ENCODE measurements at regions not wholly inside any gene's neighbourhood (a gene's known extent, or its start where the extent isn't known, plus 50 kb on each side); places are given as distances from the start of the nearest gene placed in this dataset.

GRCh38 chr2:128384956-128385355, 66.3 kb upstream of the HS6ST1 start:
- Histone ChIP-seq H3F3A (ENCODE audit: control insufficient read depth, insufficient read depth) (no peaks in the 10 kb centered on the region), H3K79me2 (ENCODE audit: control insufficient read depth, low read length) (no peaks in the 10 kb centered on the region), H3K27ac (ENCODE audit: low read depth, low read length) (no peak overlapping the region), H4K20me1 (ENCODE audit: control insufficient read depth, insufficient read depth, low read depth, low read length) (no peaks in the 10 kb centered on the region), H3K4me1 (ENCODE audit: control insufficient read depth, low read length) (no peaks in the 10 kb centered on the region), H3K27me3 (ENCODE audit: control insufficient read depth, low read length) (no peaks in the 10 kb centered on the region), H3K4me2 (ENCODE audit: low read length) (no peak overlapping the region), H3K36me3 (ENCODE audit: control insufficient read depth, low read length) (no peaks in the 10 kb centered on the region), H3K9me3 (ENCODE audit: control insufficient read depth, insufficient read depth, low read length) (no peaks in the 10 kb centered on the region), H3K9me2 (replicated peaks; ENCODE audit: control insufficient read depth, low read length) (no peaks in the 10 kb centered on the region), H3K4me3 (ENCODE audit: low read length) (no peak overlapping the region)
- TF ChIP-seq CTCF (IDR thresholded peaks at IDR 0.05; ENCODE audit: low read depth, low read length, poor library complexity, severe bottlenecking) (no peak), EZH2phosphoT487 (IDR thresholded peaks at IDR 0.05; ENCODE audit: borderline replicate concordance, low read length) (no peak)

GRCh38 chr2:128385365-128385764, 66.7 kb upstream of the HS6ST1 start:
- Histone ChIP-seq H3K4me3 (ENCODE audit: low read length) (no peak overlapping the region), H3K27ac (ENCODE audit: low read depth, low read length) (no peak overlapping the region), H3K36me3 (ENCODE audit: control insufficient read depth, low read length) (no peaks in the 10 kb centered on the region), H3K4me1 (ENCODE audit: control insufficient read depth, low read length) (no peaks in the 10 kb centered on the region), H3K9me3 (ENCODE audit: control insufficient read depth, insufficient read depth, low read length) (no peaks in the 10 kb centered on the region), H3F3A (ENCODE audit: control insufficient read depth, insufficient read depth) (no peaks in the 10 kb centered on the region), H3K79me2 (ENCODE audit: control insufficient read depth, low read length) (no peaks in the 10 kb centered on the region), H3K27me3 (ENCODE audit: control insufficient read depth, low read length) (no peaks in the 10 kb centered on the region), H3K4me2 (ENCODE audit: low read length) (no peak overlapping the region), H3K9me2 (replicated peaks; ENCODE audit: control insufficient read depth, low read length) (no peaks in the 10 kb centered on the region), H4K20me1 (ENCODE audit: control insufficient read depth, insufficient read depth, low read depth, low read length) (no peaks in the 10 kb centered on the region)
- TF ChIP-seq EZH2phosphoT487 (IDR thresholded peaks at IDR 0.05; ENCODE audit: borderline replicate concordance, low read length) (no peak), CTCF (IDR thresholded peaks at IDR 0.05; ENCODE audit: low read depth, low read length, poor library complexity, severe bottlenecking) (no peak)

- no peak for TF ChIP-seq EZH2phosphoT487 (IDR thresholded peaks at IDR 0.05; ENCODE audit: borderline replicate concordance, low read length)
- no peak for TF ChIP-seq CTCF (IDR thresholded peaks at IDR 0.05; ENCODE audit: low read depth, low read length, poor library complexity, severe bottlenecking)
- H3F3A ChIP-seq (ENCODE audit: control insufficient read depth, insufficient read depth), result no peaks in the 10 kb centered on the region
- H3K4me2 ChIP-seq (ENCODE audit: low read length), result no peak overlapping the region
- H3K36me3 ChIP-seq (ENCODE audit: control insufficient read depth, low read length), result no peaks in the 10 kb centered on the region
- H3K4me1 ChIP-seq (ENCODE audit: control insufficient read depth, low read length), result no peaks in the 10 kb centered on the region
- H3K9me2 ChIP-seq (replicated peaks; ENCODE audit: control insufficient read depth, low read length), result no peaks in the 10 kb centered on the region
- H3K79me2 ChIP-seq (ENCODE audit: control insufficient read depth, low read length), result no peaks in the 10 kb centered on the region
- no peak overlapping the region for H3K27ac ChIP-seq (ENCODE audit: low read depth, low read length)
- no peaks in the 10 kb centered on the region for H4K20me1 ChIP-seq (ENCODE audit: control insufficient read depth, insufficient read depth, low read depth, low read length)
- H3K27me3 ChIP-seq (ENCODE audit: control insufficient read depth, low read length), result no peaks in the 10 kb centered on the region
- H3K4me3 ChIP-seq (ENCODE audit: low read length), result no peak overlapping the region
- no peaks in the 10 kb centered on the region for H3K9me3 ChIP-seq (ENCODE audit: control insufficient read depth, insufficient read depth, low read length)
Observed at GRCh38 chr2:128386066-128386465, 67.4 kb upstream of the HS6ST1 start.

GRCh38 chr2:128388499-128388941, 69.9 kb upstream of the HS6ST1 start:
- H3F3A ChIP-seq (ENCODE audit: control insufficient read depth, insufficient read depth), result no peaks in the 10 kb centered on the region
- no peaks in the 10 kb centered on the region for H3K9me2 ChIP-seq (replicated peaks; ENCODE audit: control insufficient read depth, low read length)
- no peaks in the 10 kb centered on the region for H3K9me3 ChIP-seq (ENCODE audit: control insufficient read depth, insufficient read depth, low read length)
- no peaks in the 10 kb centered on the region for H3K4me1 ChIP-seq (ENCODE audit: control insufficient read depth, low read length)
- no peaks in the 10 kb centered on the region for H4K20me1 ChIP-seq (ENCODE audit: control insufficient read depth, insufficient read depth, low read depth, low read length)
- no peaks in the 10 kb centered on the region for H3K36me3 ChIP-seq (ENCODE audit: control insufficient read depth, low read length)
- H3K27me3 ChIP-seq (ENCODE audit: control insufficient read depth, low read length), result no peaks in the 10 kb centered on the region
- no peak overlapping the region for H3K4me3 ChIP-seq (ENCODE audit: low read length)
- no peak for TF ChIP-seq EZH2phosphoT487 (IDR thresholded peaks at IDR 0.05; ENCODE audit: borderline replicate concordance, low read length)
- TF ChIP-seq CTCF (IDR thresholded peaks at IDR 0.05; ENCODE audit: low read depth, low read length, poor library complexity, severe bottlenecking), result no peak
- H3K79me2 ChIP-seq (ENCODE audit: control insufficient read depth, low read length), result no peaks in the 10 kb centered on the region
- no peak overlapping the region for H3K4me2 ChIP-seq (ENCODE audit: low read length)
- no peak overlapping the region for H3K27ac ChIP-seq (ENCODE audit: low read depth, low read length)

Measured in DOHH2 (cell line).